NK-92 treated with Interleukin-12 subunit alpha and Interleukin-12 subunit beta, amount 100 ng/mL, for 24 hours (cell line): ENCODE measurements at regions not wholly inside any gene's neighbourhood (a gene's known extent, or its start where the extent isn't known, plus 50 kb on each side); places are given as distances from the start of the nearest gene placed in this dataset.

Experiments used
- DNase-seq: peaks from one replicate; lab custom pipeline; 2025; lab: John Stamatoyannopoulos, UW

GRCh38 chr9:88326936-88327335 lies 61.3 kb upstream of the SPIN1 start:
- DNase-seq = no peak

GRCh38 chr9:88326015-88326414 lies 62.2 kb upstream of the SPIN1 start:
- DNase-seq = no peak

GRCh38 chr9:88322906-88323566 lies 65.2 kb upstream of the SPIN1 start:
- peak; percentile 26 for DNase-seq

- no peak for DNase-seq
Observed at GRCh38 chr9:88321764-88322163, 66.5 kb upstream of the SPIN1 start.

GRCh38 chr9:88320748-88321415 lies 67.4 kb upstream of the SPIN1 start:
- no peak for DNase-seq

GRCh38 chr9:88319936-88320747 lies 68.1 kb upstream of the SPIN1 start:
- DNase-seq = no peak

- no peak for DNase-seq
Observed at GRCh38 chr9:88313364-88314220, 74.7 kb upstream of the SPIN1 start.

- no peak for DNase-seq
Observed at GRCh38 chr9:88312517-88313103, 75.6 kb upstream of the SPIN1 start.

- no peak for DNase-seq
Observed at GRCh38 chr9:88312045-88312444, 76.2 kb upstream of the SPIN1 start.

- no peak for DNase-seq
Observed at GRCh38 chr9:88310310-88310980, 77.8 kb upstream of the SPIN1 start.

GRCh38 chr9:88308831-88309560 lies 79.2 kb upstream of the SPIN1 start:
- no peak for DNase-seq

- DNase-seq = no peak
Observed at GRCh38 chr9:88307136-88307535, 81.1 kb upstream of the SPIN1 start.

- DNase-seq = peak; percentile 15
Observed at GRCh38 chr9:88303721-88304451, 84.4 kb upstream of the SPIN1 start.

GRCh38 chr9:88302579-88303324 lies 85.5 kb upstream of the SPIN1 start:
- DNase-seq = no peak

GRCh38 chr9:88300556-88300955 lies 87.7 kb upstream of the SPIN1 start:
- no peak for DNase-seq

GRCh38 chr9:88291856-88292255 lies 96.4 kb upstream of the SPIN1 start:
- DNase-seq = no peak

GRCh38 chr9:88291056-88291455 lies 97.2 kb upstream of the SPIN1 start:
- no peak for DNase-seq

GRCh38 chr9:88289532-88289931 lies 98.7 kb upstream of the SPIN1 start:
- DNase-seq = no peak

GRCh38 chr9:88287972-88288371 lies 100.3 kb upstream of the SPIN1 start:
- no peak for DNase-seq
